ENCODE measurements at regions not wholly inside any gene's neighbourhood (a gene's known extent, or its start where the extent isn't known, plus 50 kb on each side); places are given as distances from the start of the nearest gene placed in this dataset.

DNA sequence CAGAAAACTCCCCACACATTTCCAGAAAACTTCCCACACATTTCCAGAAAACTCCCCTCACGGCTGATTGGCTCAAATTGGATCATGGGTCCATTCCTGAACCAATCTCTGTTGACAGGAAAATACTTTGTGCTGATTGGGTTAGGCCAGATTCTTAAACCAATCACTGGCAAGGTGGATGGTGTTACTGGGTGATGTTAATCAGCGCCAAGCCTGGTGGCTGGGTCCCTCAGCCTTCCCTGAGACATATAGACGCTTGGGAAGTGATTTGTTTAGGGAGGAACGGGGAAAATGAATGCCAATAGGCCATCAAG is 199.4 kb upstream of the UBE2E2 start:
- no peaks in the 10 kb centered on the region for H3K9me3 ChIP-seq (ENCODE audit: control insufficient read depth, low read depth, low read length)
- no peak overlapping the region for H4K91ac ChIP-seq (ENCODE audit: insufficient read length, low read depth, low read length)
- no peaks in the 10 kb centered on the region for H3K79me2 ChIP-seq (ENCODE audit: insufficient read depth, low read length)
- H3K9ac ChIP-seq (ENCODE audit: extremely low read depth, insufficient read length, low read length): no peak overlapping the region
- Mint-ChIP-seq H3K9me3 (no peaks in the 10 kb centered on the region), H3K27me3 (ENCODE audit: low read depth) (no peaks in the 10 kb centered on the region), H3K4me1 (no peaks in the 10 kb centered on the region), H3K4me3 (no peak overlapping the region), H3K27ac (no peak overlapping the region; a peak in 1 of 7 replicates), H3K36me3 (ENCODE audit: insufficient read depth in 1 of 3, low read depth in 3 of 3) (no peaks in the 10 kb centered on the region)
- no peak overlapping the region for H4K8ac ChIP-seq (replicated peaks; ENCODE audit: insufficient read length, low read depth, low read length)
- H2BK120ac ChIP-seq (ENCODE audit: low read depth, low read length, poor library complexity, severe bottlenecking): no peak overlapping the region
- no peaks in the 10 kb centered on the region for H3K27me3 ChIP-seq (ENCODE audit: insufficient read depth, low read length)
- H3K4me2 ChIP-seq (ENCODE audit: insufficient read depth, insufficient read length, low read length): no peak overlapping the region
- H2BK15ac ChIP-seq (ENCODE audit: low read depth, low read length): no peak overlapping the region
- H2BK20ac ChIP-seq (ENCODE audit: low read depth, low read length, poor library complexity, severe bottlenecking): no peak overlapping the region
- no peak overlapping the region for H4K5ac ChIP-seq (ENCODE audit: insufficient read length, low read depth, low read length)
- no peak overlapping the region for H2BK5ac ChIP-seq (ENCODE audit: insufficient read length, low read length)
- H3K18ac ChIP-seq (ENCODE audit: insufficient read length, low read depth, low read length): no peak overlapping the region
- H3K23me2 ChIP-seq (ENCODE audit: insufficient read length, low read depth, low read length, poor library complexity, severe bottlenecking): no peaks in the 10 kb centered on the region
- no peak overlapping the region for H3T11ph ChIP-seq (ENCODE audit: low read length)
- no peak overlapping the region for H3K23ac ChIP-seq (ENCODE audit: insufficient read length, low read depth, low read length)
- H3K4me1 ChIP-seq (ENCODE audit: insufficient read depth, low read length): no peaks in the 10 kb centered on the region
- no CpG with 5 or more reads among the region's 4 CpGs for WGBS (ENCODE audit: extremely low coverage, insufficient read length, low lambda C conversion rate)
- H2AFZ ChIP-seq (ENCODE audit: low read length): no peak overlapping the region
- no peak for DNase-seq
- H2AK5ac ChIP-seq (ENCODE audit: insufficient read length, low read length): no peak overlapping the region
- H3K79me1 ChIP-seq (ENCODE audit: insufficient read depth, low read depth, low read length, poor library complexity, severe bottlenecking): no peaks in the 10 kb centered on the region
- no peak overlapping the region for H3K14ac ChIP-seq (ENCODE audit: insufficient read depth, low read length)
- no peak overlapping the region for H2BK12ac ChIP-seq (ENCODE audit: insufficient read length, low read depth, low read length)
- H3K4ac ChIP-seq (ENCODE audit: low read depth, low read length): no peak overlapping the region
- no peaks in the 10 kb centered on the region for H4K20me1 ChIP-seq (ENCODE audit: control insufficient read depth, insufficient read depth, insufficient read length)
- H3K56ac ChIP-seq (ENCODE audit: insufficient read length, low read depth, low read length): no peak overlapping the region
- TF ChIP-seq, protein P1, sequence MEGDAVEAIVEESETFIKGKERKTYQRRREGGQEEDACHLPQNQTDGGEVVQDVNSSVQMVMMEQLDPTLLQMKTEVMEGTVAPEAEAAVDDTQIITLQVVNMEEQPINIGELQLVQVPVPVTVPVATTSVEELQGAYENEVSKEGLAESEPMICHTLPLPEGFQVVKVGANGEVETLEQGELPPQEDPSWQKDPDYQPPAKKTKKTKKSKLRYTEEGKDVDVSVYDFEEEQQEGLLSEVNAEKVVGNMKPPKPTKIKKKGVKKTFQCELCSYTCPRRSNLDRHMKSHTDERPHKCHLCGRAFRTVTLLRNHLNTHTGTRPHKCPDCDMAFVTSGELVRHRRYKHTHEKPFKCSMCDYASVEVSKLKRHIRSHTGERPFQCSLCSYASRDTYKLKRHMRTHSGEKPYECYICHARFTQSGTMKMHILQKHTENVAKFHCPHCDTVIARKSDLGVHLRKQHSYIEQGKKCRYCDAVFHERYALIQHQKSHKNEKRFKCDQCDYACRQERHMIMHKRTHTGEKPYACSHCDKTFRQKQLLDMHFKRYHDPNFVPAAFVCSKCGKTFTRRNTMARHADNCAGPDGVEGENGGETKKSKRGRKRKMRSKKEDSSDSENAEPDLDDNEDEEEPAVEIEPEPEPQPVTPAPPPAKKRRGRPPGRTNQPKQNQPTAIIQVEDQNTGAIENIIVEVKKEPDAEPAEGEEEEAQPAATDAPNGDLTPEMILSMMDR (conservative IDR thresholded peaks at IDR 0.05): no peak
- H3K27ac ChIP-seq (ENCODE audit: insufficient read length, low read depth, low read length): no peak overlapping the region
